Activated CD8-positive, alpha-beta T cell treated with anti-CD3 and anti-CD28 coated beads, Interleukin-2, amount 10 ng/mL, durations not matched to agents 7 days and 5 days (primary cell): ENCODE measurements at regions not wholly inside any gene's neighbourhood (a gene's known extent, or its start where the extent isn't known, plus 50 kb on each side); places are given as distances from the start of the nearest gene placed in this dataset.

Experiments
- ATAC-seq: fragments of 150-1000 bp; cut with Tn5 transposase; one replicate; pipeline ENCODE4 v1.10.0; 2021; ENCODE audit warnings: moderate library complexity
- CTCF ChIA-PET: fragments of 350-600 bp; sonication (Branson Sonifier 250); formaldehyde crosslinking; loops from one replicate; lab custom pipeline; 2021; ENCODE audit warnings: antibody characterized with exemption; lab: Charles Lee
- POLR2A ChIA-PET: fragments of 350-600 bp; sonication (Branson Sonifier 250); formaldehyde crosslinking; loops from one replicate; lab custom pipeline; 2021; ENCODE audit warnings: antibody characterized with exemption; lab: Charles Lee
- DNase-seq: peaks from one replicate; pipeline ENCODE4 v3.0.0-alpha.2; 2020
- H3K27ac Mint-ChIP-seq: one replicate; pipeline ENCODE4 v1.8.0; 2021; ENCODE audit warnings: mild to moderate bottlenecking, mixed read lengths
- H3K27me3 Mint-ChIP-seq: one replicate; pipeline ENCODE4 v1.8.0; 2021; ENCODE audit warnings: low read depth, mixed read lengths
- H3K36me3 Mint-ChIP-seq: one replicate; pipeline ENCODE4 v1.8.0; 2021; ENCODE audit warnings: low read depth, mixed read lengths
- H3K4me1 Mint-ChIP-seq: one replicate; pipeline ENCODE4 v1.8.0; 2021; ENCODE audit warnings: low read depth, mixed read lengths
- H3K4me3 Mint-ChIP-seq: one replicate; pipeline ENCODE4 v1.8.0; 2021; ENCODE audit warnings: mild to moderate bottlenecking, mixed read lengths
- H3K9me3 Mint-ChIP-seq: one replicate; pipeline ENCODE4 v1.8.0; 2022; ENCODE audit warnings: mixed read lengths; ENCODE audit not compliant: insufficient read depth

DNA sequence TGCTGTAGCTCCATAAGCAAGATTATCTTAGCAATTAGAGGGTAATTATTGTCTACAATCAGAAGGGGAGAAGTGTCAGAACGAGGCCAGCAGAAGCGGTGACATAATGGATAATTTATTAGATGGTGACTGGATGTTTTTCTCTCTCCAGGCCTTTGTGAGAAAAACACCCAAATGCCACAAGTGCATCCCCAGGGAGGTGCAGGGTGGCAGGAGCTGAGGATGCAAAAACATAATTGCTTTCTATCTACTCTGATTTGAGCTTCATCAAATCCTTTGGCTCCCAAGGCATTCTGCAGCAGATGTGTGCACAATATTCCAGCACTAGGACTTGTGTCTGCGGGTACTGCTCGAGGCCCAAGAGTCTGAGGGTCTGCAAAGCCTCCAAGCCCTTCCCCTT is 220.1 kb upstream of the SERP2 start:
- DNase-seq (no peak), ATAC-seq (no peak)
- Mint-ChIP-seq H3K4me1 (no peaks in the 10 kb centered on the region), H3K4me3 (no peak overlapping the region), H3K9me3 (no peaks in the 10 kb centered on the region), H3K27ac (no peak overlapping the region), H3K27me3 (no peaks in the 10 kb centered on the region), H3K36me3 (no peaks in the 10 kb centered on the region)
- CTCF ChIA-PET, result no interaction called here
- POLR2A ChIA-PET, result interaction anchor here (0.7 kb wide), 1 partner anchor 1073 kb away, joined by 3 read pairs; no protein-coding TSS in a partner anchor

- no peak overlapping the region for H3K4me3 Mint-ChIP-seq
- CTCF ChIA-PET, result no interaction called here
- no peaks in the 10 kb centered on the region for H3K27me3 Mint-ChIP-seq
- H3K4me1 Mint-ChIP-seq, result no peaks in the 10 kb centered on the region
- POLR2A ChIA-PET, result no interaction called here
- H3K36me3 Mint-ChIP-seq, result no peaks in the 10 kb centered on the region
- no peaks in the 10 kb centered on the region for H3K9me3 Mint-ChIP-seq
- DNase-seq, result no peak
- no peak overlapping the region for H3K27ac Mint-ChIP-seq
- no peak for ATAC-seq
Measured at GRCh38 chr13:44155422-44156293, 218.0 kb upstream of the SERP2 start.

DNA sequence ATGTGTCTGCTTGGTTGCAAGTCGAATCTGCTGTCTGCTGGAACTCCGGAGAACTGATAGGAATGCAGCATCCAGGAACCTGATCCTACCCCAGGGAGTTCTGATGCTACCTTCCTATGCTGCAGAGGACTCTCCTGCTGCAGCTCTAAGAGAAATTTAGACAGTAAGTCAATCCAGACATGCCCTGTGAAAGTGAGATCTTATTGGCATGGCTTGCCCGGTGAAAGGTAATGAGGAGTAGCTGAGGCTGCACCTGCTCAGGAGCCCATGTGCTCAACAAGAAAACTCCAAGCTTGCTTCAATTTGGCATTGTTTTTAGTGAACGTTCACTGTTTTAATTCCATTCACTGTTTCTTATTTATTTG is 217.3 kb upstream of the SERP2 start:
- no peaks in the 10 kb centered on the region for H3K9me3 Mint-ChIP-seq
- H3K27ac Mint-ChIP-seq, result no peak overlapping the region
- H3K36me3 Mint-ChIP-seq, result no peaks in the 10 kb centered on the region
- ChIA-PET POLR2A (no interaction called here), CTCF (no interaction called here)
- DNase-seq (no peak), ATAC-seq (no peak)
- no peaks in the 10 kb centered on the region for H3K4me1 Mint-ChIP-seq
- H3K27me3 Mint-ChIP-seq, result no peaks in the 10 kb centered on the region
- no peak overlapping the region for H3K4me3 Mint-ChIP-seq

- POLR2A ChIA-PET, result no interaction called here
- Mint-ChIP-seq H3K9me3 (no peaks in the 10 kb centered on the region), H3K4me1 (no peaks in the 10 kb centered on the region), H3K36me3 (no peaks in the 10 kb centered on the region), H3K27ac (no peak overlapping the region), H3K4me3 (no peak overlapping the region), H3K27me3 (no peaks in the 10 kb centered on the region)
- DNase-seq (no peak), ATAC-seq (no peak)
- CTCF ChIA-PET, result no interaction called here
Measured at GRCh38 chr13:44157606-44158005, 216.0 kb upstream of the SERP2 start.

GRCh38 chr13:44158098-44158521 is 215.5 kb upstream of the SERP2 start:
- ChIA-PET POLR2A (no interaction called here), CTCF (no interaction called here)
- no peak overlapping the region for H3K4me3 Mint-ChIP-seq
- ATAC-seq, result no peak
- no peaks in the 10 kb centered on the region for H3K27me3 Mint-ChIP-seq
- no peaks in the 10 kb centered on the region for H3K36me3 Mint-ChIP-seq
- H3K9me3 Mint-ChIP-seq, result no peaks in the 10 kb centered on the region
- no peak for DNase-seq
- no peaks in the 10 kb centered on the region for H3K4me1 Mint-ChIP-seq
- H3K27ac Mint-ChIP-seq, result no peak overlapping the region

GRCh38 chr13:44158881-44159632 is 214.6 kb upstream of the SERP2 start:
- Mint-ChIP-seq H3K4me3 (no peak overlapping the region), H3K27me3 (no peaks in the 10 kb centered on the region), H3K27ac (no peak overlapping the region), H3K9me3 (no peaks in the 10 kb centered on the region), H3K36me3 (no peaks in the 10 kb centered on the region), H3K4me1 (no peaks in the 10 kb centered on the region)
- CTCF ChIA-PET, result no interaction called here
- POLR2A ChIA-PET, result no interaction called here
- DNase-seq (no peak), ATAC-seq (no peak)

GRCh38 chr13:44159633-44160279 is 213.9 kb upstream of the SERP2 start:
- H3K4me3 Mint-ChIP-seq, result no peak overlapping the region
- H3K27ac Mint-ChIP-seq, result no peak overlapping the region
- no peaks in the 10 kb centered on the region for H3K9me3 Mint-ChIP-seq
- POLR2A ChIA-PET, result no interaction called here
- DNase-seq, result no peak
- H3K27me3 Mint-ChIP-seq, result no peaks in the 10 kb centered on the region
- H3K36me3 Mint-ChIP-seq, result no peaks in the 10 kb centered on the region
- no peaks in the 10 kb centered on the region for H3K4me1 Mint-ChIP-seq
- no peak for ATAC-seq
- CTCF ChIA-PET, result no interaction called here

DNA sequence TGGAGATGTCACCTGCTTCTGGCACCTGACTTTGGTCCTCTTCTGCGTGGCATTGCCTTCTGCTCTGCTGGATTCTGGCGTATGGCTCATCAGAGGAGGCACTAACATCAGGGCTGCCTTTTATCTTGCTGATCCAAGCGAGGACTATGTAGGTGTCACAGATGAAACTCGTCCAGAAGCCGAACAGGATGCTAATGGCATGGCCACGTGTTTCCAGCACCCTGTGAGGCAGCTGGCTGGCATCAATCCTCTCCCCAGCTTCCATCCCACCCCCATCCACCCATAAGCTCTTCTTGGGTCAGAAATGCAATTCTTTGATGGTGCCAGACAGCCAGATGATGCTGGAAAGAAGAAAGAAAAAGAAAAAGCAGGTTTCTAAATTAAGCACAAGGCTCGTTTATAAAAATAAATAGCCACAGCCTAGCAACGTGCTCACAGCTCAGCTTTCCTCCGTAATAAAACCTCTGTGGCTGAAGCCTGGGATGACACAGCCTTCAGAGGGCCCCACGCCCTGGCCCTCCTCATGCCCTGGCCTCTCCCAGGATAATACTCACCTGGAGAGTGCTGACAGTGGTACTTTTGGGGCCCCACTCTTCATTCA is 212.9 kb upstream of the SERP2 start:
- no peak overlapping the region for H3K27ac Mint-ChIP-seq
- H3K27me3 Mint-ChIP-seq, result no peaks in the 10 kb centered on the region
- no peaks in the 10 kb centered on the region for H3K4me1 Mint-ChIP-seq
- DNase-seq (no peak), ATAC-seq (no peak)
- ChIA-PET CTCF (interaction anchor here (0.7 kb wide), 1 partner anchor 725 kb away, joined by 3 read pairs; no protein-coding TSS in a partner anchor), POLR2A (no interaction called here)
- H3K9me3 Mint-ChIP-seq, result no peaks in the 10 kb centered on the region
- no peaks in the 10 kb centered on the region for H3K36me3 Mint-ChIP-seq
- H3K4me3 Mint-ChIP-seq, result no peak overlapping the region

DNA sequence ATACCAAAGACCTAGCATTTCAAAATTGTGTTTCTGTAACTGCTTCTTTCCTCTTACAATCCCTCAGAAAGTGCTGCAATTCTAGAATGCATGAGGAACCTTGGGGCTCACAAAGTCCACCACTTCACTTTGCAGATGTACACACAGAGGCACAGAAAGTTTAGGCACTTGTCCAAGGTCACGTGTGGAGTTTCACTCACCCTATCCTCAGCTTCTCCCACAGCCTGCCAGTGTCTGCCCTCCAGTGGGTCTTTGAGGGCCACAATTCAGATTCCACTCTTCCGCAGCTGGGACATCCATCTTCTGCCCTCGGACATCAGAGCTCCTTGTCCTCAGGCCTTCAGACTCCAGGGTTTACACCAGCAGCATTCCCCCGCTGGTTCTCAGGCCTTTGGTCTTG is 210.5 kb upstream of the SERP2 start:
- Mint-ChIP-seq H3K4me3 (no peak overlapping the region), H3K9me3 (no peaks in the 10 kb centered on the region), H3K27ac (no peak overlapping the region), H3K36me3 (no peaks in the 10 kb centered on the region), H3K27me3 (peaks cover 5% of the 10 kb centered on the region), H3K4me1 (no peaks in the 10 kb centered on the region)
- ChIA-PET CTCF (no interaction called here), POLR2A (no interaction called here)
- ATAC-seq (no peak), DNase-seq (no peak)

- Mint-ChIP-seq H3K4me3 (no peak overlapping the region), H3K27me3 (peaks cover 8% of the 10 kb centered on the region), H3K36me3 (no peaks in the 10 kb centered on the region), H3K4me1 (no peaks in the 10 kb centered on the region), H3K27ac (no peak overlapping the region), H3K9me3 (no peaks in the 10 kb centered on the region)
- CTCF ChIA-PET, result interaction anchor here (1.5 kb wide), 1 partner anchor 257 kb away, joined by 3 read pairs; no protein-coding TSS in a partner anchor
- DNase-seq, result no peak
- POLR2A ChIA-PET, result no interaction called here
- no peak for ATAC-seq
Measured at GRCh38 chr13:44165221-44165888, 208.3 kb upstream of the SERP2 start.

GRCh38 chr13:44165889-44166496 is 207.6 kb upstream of the SERP2 start:
- no peak for ATAC-seq
- CTCF ChIA-PET, result interaction anchor here (1.5 kb wide), 1 partner anchor 257 kb away, joined by 3 read pairs; no protein-coding TSS in a partner anchor

More at GRCh38 chr13:44165889-44166496, 207.6 kb upstream of the SERP2 start:
- no peaks in the 10 kb centered on the region for H3K36me3 Mint-ChIP-seq
- H3K4me1 Mint-ChIP-seq, result no peaks in the 10 kb centered on the region
- H3K9me3 Mint-ChIP-seq, result no peaks in the 10 kb centered on the region
- no peak overlapping the region for H3K4me3 Mint-ChIP-seq
- H3K27me3 Mint-ChIP-seq, result peaks cover 8% of the 10 kb centered on the region
- POLR2A ChIA-PET, result no interaction called here
- H3K27ac Mint-ChIP-seq, result no peak overlapping the region
- no peak for DNase-seq
